ENCODE measurements at regions not wholly inside any gene's neighbourhood (a gene's known extent, or its start where the extent isn't known, plus 50 kb on each side); places are given as distances from the start of the nearest gene placed in this dataset.

DNA sequence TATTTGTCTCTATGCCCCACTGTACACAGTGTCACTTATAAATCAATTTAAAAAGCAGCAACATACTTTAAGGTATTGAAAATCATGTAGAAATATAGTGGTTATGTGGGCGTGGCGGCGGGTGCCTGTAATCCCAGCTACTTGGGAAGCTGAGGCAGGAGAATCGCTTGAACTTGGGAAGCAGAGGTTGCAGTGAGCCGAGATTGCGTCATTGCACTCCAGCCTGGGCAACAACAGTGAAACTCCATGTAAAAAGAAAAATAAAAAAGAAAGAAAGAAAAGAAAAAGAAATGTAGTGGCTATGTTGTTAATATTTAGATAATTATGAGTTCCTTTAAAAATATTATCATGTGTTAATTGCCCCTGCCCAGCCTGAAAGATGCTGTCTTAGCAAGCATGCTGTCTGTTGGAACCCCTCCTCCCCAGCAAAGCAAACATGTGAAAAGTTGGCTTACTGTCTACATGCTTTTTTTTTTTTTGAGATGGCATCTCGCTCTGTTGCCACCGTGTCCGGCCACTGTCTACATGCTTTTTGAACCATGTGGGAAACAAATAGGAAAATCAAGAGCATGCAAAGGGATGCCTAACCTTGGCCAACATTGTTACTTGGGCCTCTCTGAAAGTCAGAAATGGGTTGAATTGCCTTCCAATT is 151.4 kb upstream of the TSHZ2 start:
- DNase-seq (ENCODE audit: low read depth in 2 of 2): no peak

DNA sequence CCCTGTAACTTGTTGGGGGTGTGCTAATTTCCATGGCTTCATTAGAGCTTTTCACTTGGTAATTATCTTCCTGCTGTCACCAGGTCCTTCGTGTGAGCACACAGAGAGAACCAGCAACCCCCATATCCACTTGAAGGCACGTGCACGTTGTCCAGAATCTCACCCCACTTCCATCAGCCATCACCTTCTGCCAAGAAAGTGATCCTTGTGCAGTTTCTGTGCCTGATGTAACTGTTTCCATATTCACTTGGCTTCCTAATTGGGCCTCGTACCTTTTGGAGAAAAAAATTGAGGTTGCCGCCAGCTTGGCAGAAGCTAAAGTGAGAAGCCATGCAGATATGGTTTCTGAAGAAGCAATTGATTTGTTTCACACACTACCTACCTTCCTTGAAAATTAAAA is 153.7 kb upstream of the TSHZ2 start:
- no peak for DNase-seq (ENCODE audit: low read depth in 2 of 2)

- DNase-seq (ENCODE audit: low read depth in 2 of 2): no peak
Measured at GRCh38 chr20:52817981-52818380, 154.2 kb upstream of the TSHZ2 start.

- DNase-seq (ENCODE audit: low read depth in 2 of 2): no peak
Measured at GRCh38 chr20:52817511-52817910, 154.6 kb upstream of the TSHZ2 start.

DNA sequence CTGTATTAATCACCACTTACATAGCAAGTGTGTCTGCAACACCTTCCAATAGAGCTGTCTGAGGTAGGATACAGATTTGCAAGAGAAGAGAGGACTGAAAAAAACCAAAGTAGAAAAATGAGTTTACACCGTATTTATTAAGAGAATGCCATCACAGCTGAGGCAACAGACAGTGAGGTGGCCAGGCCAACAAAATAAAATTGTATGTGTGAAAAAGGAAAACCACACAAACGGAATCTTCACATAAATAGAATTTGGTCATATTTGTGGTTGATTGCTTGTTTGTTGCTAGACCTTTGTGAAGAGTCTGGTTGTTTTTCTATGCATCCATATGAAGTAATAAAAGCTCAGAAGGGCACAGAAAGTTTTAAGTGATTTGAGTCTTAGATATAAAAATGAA is 157.8 kb upstream of the TSHZ2 start:
- DNase-seq (ENCODE audit: low read depth in 2 of 2): no peak

- DNase-seq (ENCODE audit: low read depth in 2 of 2): no peak
Measured at GRCh38 chr20:52812231-52812847, 159.8 kb upstream of the TSHZ2 start.

GRCh38 chr20:52809003-52809402 is 163.2 kb upstream of the TSHZ2 start:
- no peak for DNase-seq (ENCODE audit: low read depth in 2 of 2)

DNA sequence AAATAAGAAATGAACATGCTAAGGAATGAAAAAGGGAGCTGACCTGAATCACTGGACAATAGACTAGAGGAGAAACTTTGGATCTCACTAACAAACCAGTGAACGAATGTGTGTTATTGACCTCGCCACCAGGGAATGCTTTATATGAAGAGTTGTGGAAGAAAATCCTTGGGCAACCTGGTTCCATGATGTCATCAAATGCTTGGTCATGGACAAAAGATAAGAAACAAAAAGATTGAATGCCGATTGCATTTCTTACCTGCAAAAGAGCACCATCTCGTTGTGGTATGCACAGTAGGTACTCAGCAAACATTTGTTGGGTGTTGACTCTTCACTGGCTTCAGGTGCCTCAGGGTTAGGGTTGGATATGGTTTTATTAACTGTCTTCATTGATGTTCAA is 165.2 kb upstream of the TSHZ2 start:
- no peak for DNase-seq (ENCODE audit: low read depth in 2 of 2)

DNA sequence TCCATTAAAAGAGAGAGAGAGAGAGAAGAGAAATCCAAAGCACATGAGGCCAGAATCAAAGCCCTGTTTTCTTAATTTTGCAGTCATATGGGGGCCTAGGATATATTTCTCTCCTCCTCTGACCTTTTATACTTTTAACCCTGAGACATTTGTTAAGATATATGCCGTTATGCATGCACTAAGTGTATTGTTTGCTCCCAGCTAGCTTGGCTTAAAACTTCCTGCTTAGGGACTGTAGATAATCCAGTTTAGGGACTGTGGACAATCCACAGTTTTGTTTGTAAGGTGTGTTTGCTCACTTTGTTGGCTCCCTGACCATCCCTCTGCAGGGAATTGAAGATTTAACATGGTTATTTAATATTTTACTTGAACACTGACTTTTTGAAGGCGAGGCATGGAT is 166.3 kb upstream of the TSHZ2 start:
- no peak for DNase-seq (ENCODE audit: low read depth in 2 of 2)

DNA sequence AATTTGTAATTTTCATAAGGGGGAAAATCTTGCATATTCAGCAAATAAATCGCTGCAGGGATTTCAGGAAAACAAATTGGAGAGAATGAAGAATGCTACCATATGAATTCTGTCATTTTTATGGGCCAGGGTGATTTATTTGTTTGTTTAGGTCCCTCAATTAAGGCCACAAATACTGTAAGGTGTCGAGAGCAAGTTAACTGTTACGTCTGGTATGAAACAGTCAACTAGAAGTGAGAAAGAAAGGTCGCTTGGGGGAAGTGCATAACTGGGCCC is 166.9 kb upstream of the TSHZ2 start:
- DNase-seq (ENCODE audit: low read depth in 2 of 2): no peak

DNA sequence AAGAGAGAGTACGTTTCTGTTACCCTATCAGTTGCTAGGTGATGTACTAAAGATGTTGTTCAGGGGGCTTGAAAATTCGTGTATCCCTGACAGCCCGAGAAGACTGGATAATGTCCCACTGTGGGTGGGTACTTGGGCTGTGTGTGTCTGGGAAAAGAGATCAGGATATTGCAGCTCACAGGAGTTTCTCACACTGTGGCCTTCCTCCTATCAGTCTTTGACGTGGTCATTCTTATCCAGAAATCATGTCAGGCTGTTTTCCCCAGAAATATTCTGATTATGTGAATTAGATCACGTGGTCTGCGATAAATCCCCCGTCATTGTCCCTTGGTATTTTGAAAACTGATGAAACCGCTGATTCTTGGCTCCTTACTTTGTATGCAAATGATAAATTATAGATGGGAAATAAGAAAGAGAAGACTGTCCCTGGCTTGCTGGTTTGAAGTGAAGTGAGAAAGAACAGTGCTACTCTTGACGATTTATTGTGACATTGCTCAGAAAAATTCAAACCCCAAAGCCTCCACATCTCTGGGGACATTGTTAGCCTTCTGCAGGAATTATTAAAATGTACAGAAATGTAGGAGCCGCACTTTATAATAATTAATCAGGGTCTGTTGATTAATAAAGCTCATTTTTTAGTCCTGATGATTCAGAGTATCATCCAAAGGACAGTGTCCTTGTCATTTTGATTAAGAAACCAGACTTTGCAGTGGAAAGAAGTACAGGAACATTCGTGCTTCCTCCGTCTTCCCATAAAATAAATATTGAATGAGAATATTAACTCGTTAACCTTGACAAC is 167.5 kb upstream of the TSHZ2 start:
- no peak for DNase-seq (ENCODE audit: low read depth in 2 of 2)

- DNase-seq (ENCODE audit: low read depth in 2 of 2): no peak
Measured at GRCh38 chr20:52801628-52802006, 170.5 kb upstream of the TSHZ2 start.

- DNase-seq (ENCODE audit: low read depth in 2 of 2): no peak
Measured at GRCh38 chr20:52800734-52801627, 171.2 kb upstream of the TSHZ2 start.

DNA sequence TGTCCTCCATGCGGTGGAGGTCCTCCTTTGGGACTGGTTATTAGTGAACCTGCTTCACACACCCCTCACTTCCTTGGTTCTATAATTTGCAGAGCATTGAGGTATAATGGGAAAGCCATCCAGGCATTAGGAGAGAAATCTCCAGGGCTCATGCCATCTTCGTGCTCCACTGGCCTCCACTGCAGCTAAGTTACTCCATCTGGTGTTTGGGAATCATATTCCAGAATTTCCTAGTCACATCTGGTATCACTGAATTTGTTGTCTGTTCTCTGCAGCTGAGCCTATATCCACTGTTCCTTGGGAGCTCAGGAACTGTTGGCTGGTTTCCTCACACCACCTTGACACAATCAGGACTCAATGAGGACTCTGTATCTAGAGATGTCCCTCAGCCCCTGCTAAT is 173.0 kb upstream of the TSHZ2 start:
- no peak for DNase-seq (ENCODE audit: low read depth in 2 of 2)

- DNase-seq (ENCODE audit: low read depth in 2 of 2): no peak
Measured at GRCh38 chr20:52798124-52798523, 174.0 kb upstream of the TSHZ2 start.

GRCh38 chr20:52794853-52795252 is 177.3 kb upstream of the TSHZ2 start:
- DNase-seq (ENCODE audit: low read depth in 2 of 2): no peak

DNA sequence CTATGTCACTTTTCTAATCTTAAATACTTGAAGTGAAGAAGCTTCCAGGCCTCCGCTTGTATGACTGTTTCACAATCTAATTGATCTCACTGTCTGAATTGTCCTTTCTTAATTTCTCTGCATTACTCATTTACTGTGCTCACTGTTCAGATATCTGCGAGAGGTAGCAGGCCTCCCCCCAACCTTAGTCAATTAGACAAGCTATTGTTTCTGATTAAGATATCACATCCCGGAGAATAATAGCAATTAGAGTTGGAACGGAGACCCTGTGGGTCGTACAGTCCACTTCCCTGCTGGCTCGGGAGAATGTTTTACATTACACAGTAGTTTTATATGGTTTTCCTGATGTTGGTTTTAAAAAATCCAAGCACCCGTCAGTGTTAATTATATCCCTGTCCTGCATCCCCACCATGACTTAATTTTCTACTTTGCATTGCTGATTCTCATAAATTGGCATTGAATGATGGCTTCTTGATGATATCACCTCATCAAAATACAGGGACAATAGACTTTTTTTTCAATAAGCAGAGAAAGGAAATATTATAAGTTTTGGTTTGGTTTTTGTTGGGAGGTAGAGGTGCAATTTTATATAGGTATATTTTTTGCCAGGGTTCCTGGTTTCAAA is 178.7 kb upstream of the TSHZ2 start:
- no peak for DNase-seq (ENCODE audit: low read depth in 2 of 2)

GRCh38 chr20:52791091-52791490 is 181.1 kb upstream of the TSHZ2 start:
- DNase-seq (ENCODE audit: low read depth in 2 of 2): no peak

DNA sequence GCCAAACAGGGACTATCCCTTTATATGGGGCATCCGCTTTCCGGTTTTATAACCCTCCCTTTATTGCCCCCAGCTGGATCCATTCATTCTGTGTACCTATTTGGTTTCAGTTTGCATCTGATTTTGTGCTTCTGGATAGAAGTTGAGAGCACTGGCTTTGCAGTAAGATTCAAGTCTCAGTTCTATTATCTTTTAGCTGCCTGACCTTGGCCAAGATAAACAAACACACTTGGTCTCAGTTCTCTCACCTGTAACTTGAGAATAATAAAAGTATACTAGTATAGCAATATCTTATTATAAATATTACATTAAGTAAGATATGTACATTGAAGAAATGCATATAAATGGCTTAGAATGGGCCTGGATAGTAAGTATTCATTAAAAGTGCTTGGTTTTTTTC is 182.4 kb upstream of the TSHZ2 start:
- no peak for DNase-seq (ENCODE audit: low read depth in 2 of 2)

- DNase-seq (ENCODE audit: low read depth in 2 of 2): no peak
Measured at GRCh38 chr20:52787962-52788361, 184.2 kb upstream of the TSHZ2 start.

- no peak for DNase-seq (ENCODE audit: low read depth in 2 of 2)
Measured at GRCh38 chr20:52787216-52787615, 184.9 kb upstream of the TSHZ2 start.

DNA sequence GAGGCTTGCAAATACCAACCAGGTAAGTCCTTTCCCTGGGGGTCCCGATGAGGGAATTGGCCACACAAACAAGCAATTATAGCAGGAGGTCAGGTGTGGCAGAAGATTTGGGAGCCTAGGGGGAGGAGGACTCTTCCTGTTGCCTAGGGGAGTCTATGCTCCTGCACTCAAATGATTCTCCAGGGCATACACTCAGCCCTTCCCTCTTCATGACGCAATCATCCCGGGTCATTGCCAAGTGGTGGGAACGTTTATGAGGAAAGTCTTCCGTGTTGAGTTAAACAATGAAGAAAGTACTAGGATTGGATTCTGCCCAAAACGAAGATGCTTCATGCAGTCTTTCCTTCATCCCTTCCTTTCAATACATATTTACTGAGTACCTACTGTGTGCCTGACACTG is 186.5 kb upstream of the TSHZ2 start:
- no peak for DNase-seq (ENCODE audit: low read depth in 2 of 2)

Data from stimulated activated CD4-positive, alpha-beta T cell treated with anti-CD3 and anti-CD28 coated beads, Interleukin-4, amount 100 ng/mL, for 48 hours (primary cell).